ENCODE measurements at regions not wholly inside any gene's neighbourhood (a gene's known extent, or its start where the extent isn't known, plus 50 kb on each side); places are given as distances from the start of the nearest gene placed in this dataset.

DNA sequence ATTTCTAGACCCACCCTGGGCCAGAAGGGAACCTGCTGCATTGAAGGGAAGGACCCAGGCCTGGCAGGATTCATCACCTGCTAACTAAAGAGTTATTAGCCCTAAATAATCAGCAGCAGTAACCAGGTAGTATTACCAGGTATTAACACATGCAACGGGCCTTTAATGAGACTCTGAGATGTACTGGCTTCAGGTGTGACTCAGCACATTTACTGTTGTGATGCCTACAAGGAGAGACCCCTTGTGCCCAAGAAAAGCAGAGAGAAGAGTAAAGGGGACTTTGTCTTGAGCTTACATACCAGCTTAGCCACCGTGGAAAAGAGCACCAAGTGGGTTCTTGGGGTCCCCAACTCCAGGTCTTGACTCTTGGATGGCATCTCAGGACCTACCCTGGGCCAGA lies 243.1 kb upstream of the SLC39A10 start:
- H3K27ac ChIP-seq (ENCODE audit: low read depth, low read length) = no peak overlapping the region
- no peaks in the 10 kb centered on the region for H3K27me3 ChIP-seq (ENCODE audit: control insufficient read depth in 1 of 2, insufficient read depth in 2 of 2, low read length in 2 of 2)
- H3K9ac ChIP-seq (ENCODE audit: low read length) = no peak overlapping the region
- no peaks in the 10 kb centered on the region for H3K36me3 ChIP-seq (ENCODE audit: insufficient read depth, low read length)
- no peaks in the 10 kb centered on the region for H3K9me3 ChIP-seq (ENCODE audit: low read length)
- no peak overlapping the region for H3K4me3 ChIP-seq (ENCODE audit: low read depth in 1 of 2, low read length in 2 of 2)
- no peaks in the 10 kb centered on the region for H3K4me1 ChIP-seq (ENCODE audit: insufficient read depth, low read length)

DNA sequence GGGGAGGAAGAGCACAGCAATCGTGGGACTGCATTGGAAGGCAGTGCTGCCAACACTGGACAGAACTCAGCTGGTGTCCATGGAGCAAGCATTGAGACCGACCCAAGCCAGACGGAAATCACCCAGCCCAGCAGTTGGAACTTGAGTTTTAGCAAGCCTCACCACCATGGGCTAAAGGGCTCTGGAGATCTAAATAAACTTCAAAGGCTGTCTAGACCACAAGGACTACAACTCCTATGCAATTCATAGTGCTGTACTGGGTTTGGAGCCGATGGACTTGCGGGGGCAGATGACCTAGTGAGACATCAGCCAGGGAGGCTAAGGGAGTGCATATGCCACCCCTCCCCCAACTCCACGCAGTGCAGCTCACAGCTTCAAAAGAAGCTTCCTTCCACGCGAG lies 243.6 kb upstream of the SLC39A10 start:
- no peak overlapping the region for H3K4me3 ChIP-seq (ENCODE audit: low read depth in 1 of 2, low read length in 2 of 2)
- no peak overlapping the region for H3K27ac ChIP-seq (ENCODE audit: low read depth, low read length)
- no peak overlapping the region for H3K9ac ChIP-seq (ENCODE audit: low read length)
- no peaks in the 10 kb centered on the region for H3K9me3 ChIP-seq (ENCODE audit: low read length)
- H3K36me3 ChIP-seq (ENCODE audit: insufficient read depth, low read length) = no peaks in the 10 kb centered on the region
- H3K4me1 ChIP-seq (ENCODE audit: insufficient read depth, low read length) = no peaks in the 10 kb centered on the region
- H3K27me3 ChIP-seq (ENCODE audit: control insufficient read depth in 1 of 2, insufficient read depth in 2 of 2, low read length in 2 of 2) = no peaks in the 10 kb centered on the region

DNA sequence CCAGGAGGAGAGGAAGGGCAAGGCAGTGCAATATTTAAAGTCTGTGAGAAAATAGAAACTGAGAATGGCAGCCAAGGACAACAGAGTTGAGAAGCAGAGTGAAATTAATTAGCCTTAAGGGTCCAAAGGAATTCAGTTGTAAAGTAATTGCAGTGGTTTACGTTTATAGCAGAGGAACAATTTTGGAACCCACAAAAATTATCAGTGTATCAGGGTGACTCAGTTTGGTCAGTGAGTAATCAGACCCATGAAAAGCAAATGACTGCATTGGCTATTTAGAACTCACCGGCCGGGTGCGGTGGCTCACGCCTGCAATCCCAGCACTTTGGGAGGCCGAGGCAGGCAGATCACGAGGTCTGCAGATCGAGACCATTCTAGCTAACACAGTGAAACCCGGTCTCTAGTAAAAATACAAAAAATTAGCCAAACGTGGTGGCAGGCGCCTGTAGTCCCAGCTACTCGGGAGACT lies 245.8 kb upstream of the SLC39A10 start:
- Histone ChIP-seq H3K4me1 (ENCODE audit: insufficient read depth, low read length) (no peaks in the 10 kb centered on the region), H3K9me3 (ENCODE audit: low read length) (no peaks in the 10 kb centered on the region), H3K27me3 (ENCODE audit: control insufficient read depth in 1 of 2, insufficient read depth in 2 of 2, low read length in 2 of 2) (no peaks in the 10 kb centered on the region), H3K9ac (ENCODE audit: low read length) (no peak overlapping the region), H3K36me3 (ENCODE audit: insufficient read depth, low read length) (no peaks in the 10 kb centered on the region), H3K27ac (ENCODE audit: low read depth, low read length) (no peak overlapping the region), H3K4me3 (ENCODE audit: low read depth in 1 of 2, low read length in 2 of 2) (no peak overlapping the region)

DNA sequence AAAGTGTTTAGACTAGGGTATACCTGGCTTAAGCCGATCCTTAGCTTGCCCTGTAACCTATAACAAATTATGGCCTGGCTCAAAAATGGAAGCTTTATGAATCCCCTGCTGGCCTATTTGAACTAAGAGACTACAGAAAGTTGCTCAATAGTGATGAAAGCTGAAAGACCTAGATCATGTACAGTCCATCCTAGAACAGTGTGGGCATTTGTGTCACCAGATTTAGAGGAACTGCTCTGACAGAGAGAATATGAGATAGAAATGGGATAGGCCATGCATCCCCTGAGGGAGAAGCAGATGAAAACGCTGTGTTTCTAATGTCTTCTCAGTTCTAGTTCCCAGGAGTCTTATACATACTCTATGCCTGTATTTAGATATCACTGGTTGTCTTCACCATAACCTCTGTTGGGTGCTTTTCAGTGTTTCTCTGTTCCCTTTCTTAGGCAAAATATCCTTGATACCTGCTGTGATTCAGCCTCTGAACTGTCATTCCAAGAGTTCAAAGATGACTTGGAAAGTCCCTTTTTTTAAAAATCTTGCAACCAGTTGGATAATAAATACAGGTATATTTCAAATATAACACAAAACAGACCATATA lies 246.9 kb upstream of the SLC39A10 start:
- no peaks in the 10 kb centered on the region for H3K36me3 ChIP-seq (ENCODE audit: insufficient read depth, low read length)
- no peaks in the 10 kb centered on the region for H3K9me3 ChIP-seq (ENCODE audit: low read length)
- no peak overlapping the region for H3K9ac ChIP-seq (ENCODE audit: low read length)
- no peaks in the 10 kb centered on the region for H3K4me1 ChIP-seq (ENCODE audit: insufficient read depth, low read length)
- H3K4me3 ChIP-seq (ENCODE audit: low read depth in 1 of 2, low read length in 2 of 2) = no peak overlapping the region
- H3K27ac ChIP-seq (ENCODE audit: low read depth, low read length) = no peak overlapping the region
- H3K27me3 ChIP-seq (ENCODE audit: control insufficient read depth in 1 of 2, insufficient read depth in 2 of 2, low read length in 2 of 2) = no peaks in the 10 kb centered on the region

DNA sequence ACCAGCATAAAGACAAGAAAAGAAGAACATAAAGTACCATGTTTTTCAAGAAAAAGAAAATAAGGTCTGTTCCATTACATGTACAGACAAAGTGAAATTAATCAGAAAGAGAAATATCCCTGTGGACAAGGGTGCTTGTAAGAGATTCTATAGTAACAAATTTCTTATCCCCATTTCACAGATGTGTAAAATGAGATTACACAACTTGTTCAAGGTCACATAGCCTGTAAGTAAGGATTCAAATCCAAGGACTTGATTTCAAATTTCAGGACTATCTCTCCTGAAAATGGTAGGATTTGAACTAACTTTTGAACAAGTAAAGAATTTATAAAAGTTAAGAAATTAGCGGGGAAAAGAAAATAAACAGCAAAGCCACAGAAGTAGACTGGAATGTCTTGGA lies 248.2 kb upstream of the SLC39A10 start:
- Histone ChIP-seq H3K27me3 (ENCODE audit: control insufficient read depth in 1 of 2, insufficient read depth in 2 of 2, low read length in 2 of 2) (no peaks in the 10 kb centered on the region), H3K9me3 (ENCODE audit: low read length) (no peaks in the 10 kb centered on the region), H3K36me3 (ENCODE audit: insufficient read depth, low read length) (no peaks in the 10 kb centered on the region), H3K27ac (ENCODE audit: low read depth, low read length) (no peak overlapping the region), H3K4me3 (ENCODE audit: low read depth in 1 of 2, low read length in 2 of 2) (no peak overlapping the region), H3K4me1 (ENCODE audit: insufficient read depth, low read length) (no peaks in the 10 kb centered on the region), H3K9ac (ENCODE audit: low read length) (no peak overlapping the region)

DNA sequence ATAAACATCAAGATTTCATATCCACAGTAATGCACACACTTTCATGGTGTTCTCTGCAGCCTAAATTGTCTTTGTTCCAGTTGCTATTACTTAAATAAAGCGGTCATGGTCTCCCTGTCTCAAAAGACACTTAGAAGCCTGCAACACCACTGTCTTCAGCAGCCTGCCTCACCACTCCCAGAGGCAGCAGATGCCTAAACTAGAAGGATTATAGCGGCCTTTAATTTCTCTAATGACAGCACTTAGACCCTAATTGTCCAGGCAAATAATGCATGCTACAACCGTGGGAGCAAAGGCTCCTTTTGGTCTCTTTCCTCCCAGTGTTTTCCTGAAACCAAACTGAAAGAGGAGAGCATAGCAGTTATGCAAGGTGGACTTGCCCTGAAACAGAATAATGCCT lies 248.8 kb upstream of the SLC39A10 start:
- H3K27me3 ChIP-seq (ENCODE audit: control insufficient read depth in 1 of 2, insufficient read depth in 2 of 2, low read length in 2 of 2) = no peaks in the 10 kb centered on the region
- no peak overlapping the region for H3K27ac ChIP-seq (ENCODE audit: low read depth, low read length)
- H3K4me1 ChIP-seq (ENCODE audit: insufficient read depth, low read length) = no peaks in the 10 kb centered on the region
- no peak overlapping the region for H3K4me3 ChIP-seq (ENCODE audit: low read depth in 1 of 2, low read length in 2 of 2)
- H3K9ac ChIP-seq (ENCODE audit: low read length) = no peak overlapping the region
- H3K36me3 ChIP-seq (ENCODE audit: insufficient read depth, low read length) = no peaks in the 10 kb centered on the region
- no peaks in the 10 kb centered on the region for H3K9me3 ChIP-seq (ENCODE audit: low read length)

DNA sequence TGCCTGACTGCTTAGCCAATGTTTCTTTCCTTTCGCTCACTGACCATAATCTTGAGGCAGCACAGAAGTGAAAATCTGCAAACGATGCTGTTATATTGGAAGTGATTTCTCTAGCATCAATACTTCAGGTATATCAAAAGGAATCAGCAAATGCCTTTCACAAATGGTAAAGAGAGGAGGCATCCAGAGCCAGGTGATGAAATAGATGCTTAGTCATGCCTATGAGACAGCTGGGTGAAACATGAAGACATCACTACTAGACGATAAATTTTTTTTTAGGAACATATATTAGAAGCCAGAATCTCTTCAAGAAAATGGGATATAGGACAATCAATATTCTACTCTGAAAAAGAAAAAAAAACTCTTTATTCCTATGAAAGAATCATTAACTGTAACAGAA lies 249.2 kb upstream of the SLC39A10 start:
- H3K36me3 ChIP-seq (ENCODE audit: insufficient read depth, low read length) = no peaks in the 10 kb centered on the region
- no peak overlapping the region for H3K27ac ChIP-seq (ENCODE audit: low read depth, low read length)
- no peak overlapping the region for H3K9ac ChIP-seq (ENCODE audit: low read length)
- no peaks in the 10 kb centered on the region for H3K27me3 ChIP-seq (ENCODE audit: control insufficient read depth in 1 of 2, insufficient read depth in 2 of 2, low read length in 2 of 2)
- H3K9me3 ChIP-seq (ENCODE audit: low read length) = no peaks in the 10 kb centered on the region
- H3K4me3 ChIP-seq (ENCODE audit: low read depth in 1 of 2, low read length in 2 of 2) = no peak overlapping the region
- H3K4me1 ChIP-seq (ENCODE audit: insufficient read depth, low read length) = no peaks in the 10 kb centered on the region

DNA sequence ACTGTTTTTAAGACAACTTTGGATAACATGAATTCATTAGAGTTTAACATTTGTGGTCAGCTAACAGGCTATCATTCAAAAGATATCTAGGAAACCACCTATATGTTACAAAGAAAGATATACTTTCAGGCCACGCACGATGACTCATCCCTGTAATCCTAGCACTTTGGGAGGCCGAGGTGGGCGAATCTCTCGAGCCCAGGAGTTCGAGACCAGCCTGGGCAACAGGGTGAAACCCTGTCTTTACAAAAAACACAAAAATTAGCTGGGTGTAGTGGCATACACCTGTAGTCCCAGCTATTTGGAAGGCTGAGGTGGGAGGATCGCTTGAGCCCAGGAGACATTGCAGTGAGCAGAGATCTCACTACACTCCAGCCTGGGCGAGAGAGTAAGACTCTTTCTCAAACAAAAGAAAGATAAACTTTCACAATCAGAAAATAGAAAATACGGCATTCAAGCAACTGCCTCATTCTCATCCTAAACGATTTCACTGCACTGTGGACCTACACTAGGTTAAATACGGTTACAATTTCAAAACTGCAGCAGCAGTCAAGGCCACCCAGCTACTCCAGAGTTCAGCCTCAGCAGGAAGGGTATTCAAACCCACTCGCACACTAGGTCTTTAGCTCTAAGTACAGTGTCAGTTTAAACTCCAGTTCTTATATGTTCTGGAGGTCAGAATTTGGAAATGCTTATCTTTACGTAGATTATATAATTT lies 250.0 kb upstream of the SLC39A10 start:
- Histone ChIP-seq H3K9ac (ENCODE audit: low read length) (no peak overlapping the region), H3K27me3 (ENCODE audit: control insufficient read depth in 1 of 2, insufficient read depth in 2 of 2, low read length in 2 of 2) (no peaks in the 10 kb centered on the region), H3K36me3 (ENCODE audit: insufficient read depth, low read length) (no peaks in the 10 kb centered on the region), H3K9me3 (ENCODE audit: low read length) (no peaks in the 10 kb centered on the region), H3K4me1 (ENCODE audit: insufficient read depth, low read length) (no peaks in the 10 kb centered on the region), H3K4me3 (ENCODE audit: low read depth in 1 of 2, low read length in 2 of 2) (no peak overlapping the region), H3K27ac (ENCODE audit: low read depth, low read length) (no peak overlapping the region)

DNA sequence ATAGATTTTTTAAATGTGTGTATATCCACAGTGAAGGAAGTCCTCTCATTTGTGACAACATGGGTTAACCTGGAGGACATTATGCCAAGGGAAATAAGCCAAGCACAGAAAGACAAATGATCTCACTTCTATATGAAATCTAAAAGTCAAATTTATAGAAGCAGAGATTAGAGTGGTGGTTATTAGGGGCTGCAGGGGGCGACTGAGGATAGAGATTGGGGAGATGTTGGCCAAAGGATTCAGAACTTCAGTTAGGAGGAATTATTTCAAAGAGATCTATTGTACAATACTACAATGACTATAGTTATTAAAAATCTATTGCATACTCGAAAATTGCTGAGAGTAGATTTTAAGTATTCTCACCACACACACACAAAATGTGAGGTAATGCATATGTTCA lies 252.4 kb upstream of the SLC39A10 start:
- no peak overlapping the region for H3K9ac ChIP-seq (ENCODE audit: low read length)
- H3K4me3 ChIP-seq (ENCODE audit: low read depth in 1 of 2, low read length in 2 of 2) = no peak overlapping the region
- no peaks in the 10 kb centered on the region for H3K9me3 ChIP-seq (ENCODE audit: low read length)
- H3K4me1 ChIP-seq (ENCODE audit: insufficient read depth, low read length) = no peaks in the 10 kb centered on the region
- no peak overlapping the region for H3K27ac ChIP-seq (ENCODE audit: low read depth, low read length)
- no peaks in the 10 kb centered on the region for H3K27me3 ChIP-seq (ENCODE audit: control insufficient read depth in 1 of 2, insufficient read depth in 2 of 2, low read length in 2 of 2)
- no peaks in the 10 kb centered on the region for H3K36me3 ChIP-seq (ENCODE audit: insufficient read depth, low read length)

DNA sequence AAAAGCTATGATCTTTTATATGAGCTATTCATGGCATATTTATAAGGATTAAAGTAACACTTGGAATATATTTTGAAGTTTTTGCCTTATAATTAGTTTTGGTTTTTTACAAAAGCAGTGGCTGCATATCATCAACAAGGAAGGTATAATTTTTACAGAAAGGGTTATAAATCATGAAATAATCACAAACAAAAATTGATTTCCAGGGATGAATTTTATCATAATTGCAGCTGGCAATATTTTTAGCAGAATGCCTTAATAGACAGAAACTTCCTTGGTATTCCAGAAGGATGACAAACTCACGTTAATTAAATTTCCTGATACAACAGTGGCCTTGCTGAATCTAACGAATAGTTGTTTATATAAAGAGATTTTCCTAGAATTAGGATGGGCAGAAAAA lies 260.5 kb upstream of the SLC39A10 start:
- no peak overlapping the region for H3K9ac ChIP-seq (ENCODE audit: low read length)
- no peaks in the 10 kb centered on the region for H3K36me3 ChIP-seq (ENCODE audit: insufficient read depth, low read length)
- no peak overlapping the region for H3K4me3 ChIP-seq (ENCODE audit: low read depth in 1 of 2, low read length in 2 of 2)

DNA sequence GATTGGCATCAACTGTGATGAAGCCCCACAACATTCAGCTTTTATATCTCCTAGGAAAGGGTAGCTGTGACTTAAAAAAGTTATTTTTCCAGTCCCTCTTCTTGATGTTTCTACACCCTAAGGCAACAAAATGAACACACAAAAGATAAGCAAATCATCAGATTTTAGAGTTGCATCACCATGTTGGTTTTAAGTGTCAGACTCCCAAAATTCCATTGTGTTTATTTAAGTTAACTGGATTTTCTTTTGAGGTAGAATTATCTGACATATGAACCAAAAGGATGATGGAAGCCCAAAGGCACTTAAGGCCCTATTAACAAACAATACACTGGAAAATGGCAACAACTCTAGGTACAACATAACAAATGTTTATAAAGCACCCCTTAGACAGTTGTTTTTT lies 261.7 kb upstream of the SLC39A10 start:
- no peaks in the 10 kb centered on the region for H3K36me3 ChIP-seq (ENCODE audit: insufficient read depth, low read length)
- H3K4me3 ChIP-seq (ENCODE audit: low read depth in 1 of 2, low read length in 2 of 2) = no peak overlapping the region
- no peaks in the 10 kb centered on the region for H3K27me3 ChIP-seq (ENCODE audit: control insufficient read depth in 1 of 2, insufficient read depth in 2 of 2, low read length in 2 of 2)
- H3K9ac ChIP-seq (ENCODE audit: low read length) = no peak overlapping the region
- H3K27ac ChIP-seq (ENCODE audit: low read depth, low read length) = no peak overlapping the region
- H3K4me1 ChIP-seq (ENCODE audit: insufficient read depth, low read length) = no peaks in the 10 kb centered on the region
- no peaks in the 10 kb centered on the region for H3K9me3 ChIP-seq (ENCODE audit: low read length)

More for the DNA sequence above, 260.5 kb upstream of the SLC39A10 start:
- Histone ChIP-seq H3K9me3 (ENCODE audit: low read length) (no peaks in the 10 kb centered on the region), H3K27me3 (ENCODE audit: control insufficient read depth in 1 of 2, insufficient read depth in 2 of 2, low read length in 2 of 2) (no peaks in the 10 kb centered on the region), H3K27ac (ENCODE audit: low read depth, low read length) (no peak overlapping the region), H3K4me1 (ENCODE audit: insufficient read depth, low read length) (no peaks in the 10 kb centered on the region)

All from muscle layer of colon (tissue), 2 donors.